GM23338 (cell line): ENCODE measurements at regions not wholly inside any gene's neighbourhood (a gene's known extent, or its start where the extent isn't known, plus 50 kb on each side); places are given as distances from the start of the nearest gene placed in this dataset.

Experiments used
- ATAC-seq: fragments of 200-7000 bp; cut with Tn5 transposase; 3 replicates; pipeline ENCODE4 v1.9.1; 2020
- DNase-seq: peaks from one replicate; pipeline ENCODE4 v3.0.0-alpha.2; 2015; ENCODE audit warnings: low spot score
- H2AFZ ChIP-seq: fragments of 200-600 bp; sonication (generic); 2 replicates; pipeline ENCODE4 v1.8.0; 2016; ENCODE audit warnings: antibody characterized with exemption, mild to moderate bottlenecking, moderate library complexity
- H3F3A ChIP-seq: fragments of 200-600 bp; sonication (generic); replicated peaks from 2 replicates; pipeline ENCODE4 v1.8.0; 2017; ENCODE audit warnings: antibody characterized with exemption, mixed run types, low read depth
- H3K27ac ChIP-seq: fragments of 200-600 bp; sonication (generic); 2 replicates; pipeline ENCODE4 v1.6.1; 2016; ENCODE audit warnings: low read depth
- H3K27me3 ChIP-seq: fragments of 200-600 bp; sonication (generic); 2 replicates; pipeline ENCODE4 v1.8.0; 2016; ENCODE audit warnings: mild to moderate bottlenecking, mixed run types, moderate library complexity; ENCODE audit not compliant: insufficient read depth
- H3K36me3 ChIP-seq: fragments of 200-600 bp; sonication (generic); 2 replicates; pipeline ENCODE4 v1.8.0; 2016; ENCODE audit warnings: mild to moderate bottlenecking; ENCODE audit not compliant: insufficient read depth
- H3K4me1 ChIP-seq: fragments of 200-600 bp; sonication (generic); 2 replicates; pipeline ENCODE4 v1.8.0; 2016; ENCODE audit warnings: mild to moderate bottlenecking, moderate library complexity; ENCODE audit not compliant: insufficient read depth
- H3K4me2 ChIP-seq: fragments of 200-600 bp; sonication (generic); 2 replicates; pipeline ENCODE4 v1.7.1; 2017; ENCODE audit warnings: mixed run types
- H3K4me3 ChIP-seq: fragments of 200-600 bp; sonication (generic); 2 replicates; pipeline ENCODE4 v1.6.1; 2016; ENCODE audit warnings: mixed run types
- H3K79me2 ChIP-seq: fragments of 200-600 bp; sonication (generic); replicated peaks from 2 replicates; pipeline ENCODE4 v1.8.0; 2017; ENCODE audit warnings: mild to moderate bottlenecking; ENCODE audit not compliant: insufficient read depth
- H3K9me2 ChIP-seq: fragments of 200-600 bp; sonication (generic); 2 replicates; pipeline ENCODE4 v1.8.0; 2017; ENCODE audit not compliant: insufficient read depth
- H4K20me1 ChIP-seq: fragments of 200-600 bp; sonication (generic); replicated peaks from 2 replicates; pipeline ENCODE4 v1.8.0; 2017; ENCODE audit warnings: mild to moderate bottlenecking; ENCODE audit not compliant: insufficient read depth
- H3K27ac Mint-ChIP-seq: 2 replicates; pipeline ENCODE4 v1.8.0; 2020; ENCODE audit warnings: inconsistent platforms, mild to moderate bottlenecking, moderate library complexity, mixed read lengths
- H3K27me3 Mint-ChIP-seq: 3 replicates; pipeline ENCODE4 v1.8.0; 2022; ENCODE audit warnings: low read depth, mild to moderate bottlenecking, moderate library complexity, mixed read lengths, inconsistent platforms; ENCODE audit not compliant: insufficient read depth, poor library complexity
- H3K36me3 Mint-ChIP-seq: 3 replicates; pipeline ENCODE4 v1.8.0; 2021; ENCODE audit warnings: low read depth, mild to moderate bottlenecking, inconsistent platforms, moderate library complexity, mixed read lengths
- H3K4me1 Mint-ChIP-seq: 3 replicates; pipeline ENCODE4 v1.8.0; 2020; ENCODE audit warnings: mild to moderate bottlenecking, inconsistent platforms, mixed read lengths
- H3K4me3 Mint-ChIP-seq: 3 replicates; pipeline ENCODE4 v1.8.0; 2021; ENCODE audit warnings: moderate library complexity, mild to moderate bottlenecking, inconsistent platforms, mixed read lengths
- H3K9me3 Mint-ChIP-seq: 3 replicates; pipeline ENCODE4 v1.8.0; 2020; ENCODE audit warnings: moderate library complexity, mild to moderate bottlenecking, inconsistent platforms, mixed read lengths
- CREB1 ChIP-seq: fragments of 250-450 bp; sonication (Bioruptor Pico); IDR thresholded peaks from 2 replicates; pipeline ENCODE4 v1.5.0; 2020; ENCODE audit warnings: low read depth, mild to moderate bottlenecking, moderate library complexity
- ETS1 ChIP-seq: IDR thresholded peaks from 2 replicates; pipeline ENCODE4 v1.6.1; 2016; ENCODE audit warnings: antibody characterized with exemption
- EZH2 ChIP-seq: fragments of 200-600 bp; sonication (generic); IDR thresholded peaks from one replicate; pipeline ENCODE4 v1.8.0; 2017; ENCODE audit warnings: antibody characterized with exemption, mild to moderate bottlenecking, low read depth; ENCODE audit not compliant: unreplicated experiment
- EZH2phosphoT487 ChIP-seq: fragments of 200-600 bp; sonication (generic); IDR thresholded peaks from one replicate; pipeline ENCODE4 v1.8.1; 2018; ENCODE audit warnings: antibody characterized with exemption; ENCODE audit not compliant: unreplicated experiment
- JUNB ChIP-seq: IDR thresholded peaks from one replicate; pipeline ENCODE4 v1.6.1; 2016; ENCODE audit warnings: antibody characterized with exemption; ENCODE audit not compliant: unreplicated experiment
- NANOG ChIP-seq: IDR thresholded peaks from 2 replicates; pipeline ENCODE4 v1.6.1; 2016; ENCODE audit warnings: antibody characterized with exemption, borderline replicate concordance
- POLR2AphosphoS5 ChIP-seq: IDR thresholded peaks from 2 replicates; pipeline ENCODE4 v1.6.1; 2016; ENCODE audit warnings: antibody characterized with exemption, low read depth
- REST ChIP-seq: IDR thresholded peaks from one replicate; pipeline ENCODE4 v1.6.1; 2018; ENCODE audit warnings: antibody characterized with exemption; ENCODE audit not compliant: unreplicated experiment
- STAT1 ChIP-seq: IDR thresholded peaks from one replicate; pipeline ENCODE4 v1.6.1; 2016; ENCODE audit warnings: antibody characterized with exemption; ENCODE audit not compliant: unreplicated experiment
- ZNF114 ChIP-seq: fragments of 250-450 bp; sonication (Bioruptor Pico); IDR thresholded peaks from 2 replicates; pipeline ENCODE4 v1.5.0; 2020; ENCODE audit warnings: mild to moderate bottlenecking, moderate library complexity
- ZNF331 ChIP-seq: fragments of 250-450 bp; sonication (Bioruptor Pico); IDR thresholded peaks from 2 replicates; pipeline ENCODE4 v1.5.0; 2020; ENCODE audit warnings: low read depth, mild to moderate bottlenecking, moderate library complexity
- ZNF462 ChIP-seq: fragments of 250-450 bp; sonication (Bioruptor Pico); IDR thresholded peaks from 2 replicates; pipeline ENCODE4 v1.5.0; 2020; ENCODE audit warnings: mild to moderate bottlenecking, moderate library complexity

- no peak for TF ChIP-seq ETS1
These were observed 383.4 kb downstream of the IRS2 start (continued) for GRCh38 chr13:109403012-109403421.

- Histone ChIP-seq H3K27me3 (no peaks in the 10 kb centered on the region), H3K79me2 (no peaks in the 10 kb centered on the region), H4K20me1 (no peaks in the 10 kb centered on the region), H3K4me2 (no peak overlapping the region), H2AFZ (peak overlapping the region; percentile 88; the same call in 1 of the 2 replicates), H3F3A (no peaks in the 10 kb centered on the region), H3K36me3 (no peaks in the 10 kb centered on the region), H3K4me1 (peaks cover 8% of the 10 kb centered on the region), H3K27ac (no peak overlapping the region), H3K9me2 (no peaks in the 10 kb centered on the region), H3K4me3 (no peak overlapping the region)
- ATAC-seq, result no peak
- no peaks in the 10 kb centered on the region; the same call in 2 of the 3 replicates for H3K36me3 Mint-ChIP-seq
- H3K9me3 Mint-ChIP-seq, result peaks cover 13% of the 10 kb centered on the region
- no peak overlapping the region for H3K27ac Mint-ChIP-seq
- no peaks in the 10 kb centered on the region for H3K27me3 Mint-ChIP-seq
- no peak for DNase-seq
- peaks cover 5% of the 10 kb centered on the region; the same call in 1 of the 3 replicates for H3K4me1 Mint-ChIP-seq
- no peak overlapping the region for H3K4me3 Mint-ChIP-seq
- TF ChIP-seq JUNB (no peak), ZNF331 (CRISPR knock-in tag) (no peak), REST (no peak), STAT1 (no peak), NANOG (no peak), EZH2phosphoT487 (no peak), ZNF462 (no peak), ETS1 (no peak), POLR2AphosphoS5 (no peak), CREB1 (CRISPR knock-in tag) (no peak), ZNF114 (CRISPR knock-in tag) (no peak), EZH2 (no peak)
These were observed 384.5 kb downstream of the IRS2 start for GRCh38 chr13:109401891-109402290.
